ENCODE measurements at regions not wholly inside any gene's neighbourhood (a gene's known extent, or its start where the extent isn't known, plus 50 kb on each side); places are given as distances from the start of the nearest gene placed in this dataset.

- TF ChIP-seq CTCF (conservative IDR thresholded peaks at IDR 0.05 in 1 of 2, IDR thresholded peaks at IDR 0.05 in 1 of 2; ENCODE audit: extremely low read depth in 1 of 2, insufficient read depth in 1 of 2, low read depth in 1 of 2, low read length in 2 of 2) = no peak
- TF ChIP-seq EZH2 (IDR thresholded peaks at IDR 0.05; ENCODE audit: borderline replicate concordance, low read length) = no peak
Measured at GRCh38 chr12:90645181-90645580, 309.8 kb downstream of the CCER1 start.
